H1 (cell line): ENCODE measurements at regions not wholly inside any gene's neighbourhood (a gene's known extent, or its start where the extent isn't known, plus 50 kb on each side); places are given as distances from the start of the nearest gene placed in this dataset.

Source experiments
- BCL11A ChIP-seq, 2 experiments: IDR thresholded peaks; one replicate each; pipeline ENCODE4 v1.6.1; 2011; ENCODE audit warnings: low read depth in 2 of 2, low read length in 2 of 2, mild to moderate bottlenecking in 2 of 2
- CHD2 ChIP-seq: IDR thresholded peaks from 2 replicates; pipeline ENCODE4 v1.6.1; 2012; ENCODE audit warnings: low read length, improper control_type of control experiment
- EP300 ChIP-seq, 2 experiments: IDR thresholded peaks; 1 replicate in 1 of 2; 2 replicates in 1 of 2; pipeline ENCODE4 v1.6.1; 2011 to 2012; ENCODE audit warnings: low read depth in 2 of 2, low read length in 2 of 2, mild to moderate bottlenecking in 2 of 2, borderline replicate concordance in 1 of 2, inconsistent platforms in 1 of 2, moderate library complexity in 1 of 2
- EZH2 ChIP-seq: fragments of 200-600 bp; sonication (generic); IDR thresholded peaks from 2 replicates; pipeline ENCODE4 v1.7.1; 2012; ENCODE audit warnings: low read depth, mild to moderate bottlenecking, moderate library complexity, low read length, inconsistent platforms; ENCODE audit not compliant: severe bottlenecking
- HDAC2 ChIP-seq, 2 experiments: fragments of 300-600 bp in 1 of 2; sonication (generic) in 1 of 2; IDR thresholded peaks; 2 replicates each; pipeline ENCODE4 v1.6.1; 2011 to 2012; ENCODE audit warnings: low read depth in 2 of 2, low read length in 2 of 2, mild to moderate bottlenecking in 2 of 2, moderate library complexity in 2 of 2, borderline replicate concordance in 1 of 2, inconsistent platforms in 1 of 2
- JUND ChIP-seq: IDR thresholded peaks from 2 replicates; pipeline ENCODE4 v1.6.1; 2011; ENCODE audit warnings: mild to moderate bottlenecking, improper control_type of control experiment, low read length
- POLR2A ChIP-seq, 2 experiments: IDR thresholded peaks; 1 replicate in 1 of 2; 2 replicates in 1 of 2; pipeline ENCODE4 v1.6.1; 2011; ENCODE audit warnings: low read depth in 2 of 2, low read length in 2 of 2, mild to moderate bottlenecking in 2 of 2; ENCODE audit errors: control extremely low read depth in 1 of 2
- RAD21 ChIP-seq, 2 experiments: IDR thresholded peaks in 1 of 2; conservative IDR thresholded peaks in 1 of 2; 2 replicates each; pipeline ENCODE4 v1.6.1; 2011; ENCODE audit warnings: low read depth in 2 of 2, low read length in 2 of 2, improper control_type of control experiment in 1 of 2, inconsistent platforms in 1 of 2, mild to moderate bottlenecking in 1 of 2, moderate library complexity in 1 of 2
- RXRA ChIP-seq: IDR thresholded peaks from 2 replicates; pipeline ENCODE4 v1.6.1; 2011; ENCODE audit warnings: low read depth, mild to moderate bottlenecking, low read length, moderate library complexity; ENCODE audit not compliant: insufficient read depth
- SIN3A ChIP-seq, 2 experiments: IDR thresholded peaks in 1 of 2; conservative IDR thresholded peaks in 1 of 2; 2 replicates each; pipeline ENCODE4 v1.6.1; 2011 to 2012; ENCODE audit warnings: low read length in 2 of 2, improper control_type of control experiment in 1 of 2, low read depth in 1 of 2, mild to moderate bottlenecking in 1 of 2
- TEAD4 ChIP-seq: IDR thresholded peaks from 2 replicates; pipeline ENCODE4 v1.6.1; 2012; ENCODE audit warnings: low read depth, low read length, inconsistent platforms, mixed read lengths
- YY1 ChIP-seq: IDR thresholded peaks from 2 replicates; pipeline ENCODE4 v1.6.1; 2011; ENCODE audit warnings: low read depth, mild to moderate bottlenecking, low read length
- TF ChIP-seq, protein P1 (sequence below), 3 experiments: IDR thresholded peaks; 1 replicate in 2 of 3; 2 replicates in 1 of 3; pipeline versions ENCODE4 v1.5.1 to v1.6.1; 2011; ENCODE audit warnings: low read length in 3 of 3, mild to moderate bottlenecking in 3 of 3, inconsistent platforms in 2 of 3, low read depth in 1 of 3, moderate library complexity in 1 of 3; ENCODE audit not compliant: insufficient read depth in 1 of 3; ENCODE audit errors: control extremely low read depth in 1 of 3
- TF ChIP-seq, protein P2 (sequence below): IDR thresholded peaks from 2 replicates; pipeline ENCODE4 v1.6.1; 2012; ENCODE audit warnings: inconsistent platforms

DNA sequence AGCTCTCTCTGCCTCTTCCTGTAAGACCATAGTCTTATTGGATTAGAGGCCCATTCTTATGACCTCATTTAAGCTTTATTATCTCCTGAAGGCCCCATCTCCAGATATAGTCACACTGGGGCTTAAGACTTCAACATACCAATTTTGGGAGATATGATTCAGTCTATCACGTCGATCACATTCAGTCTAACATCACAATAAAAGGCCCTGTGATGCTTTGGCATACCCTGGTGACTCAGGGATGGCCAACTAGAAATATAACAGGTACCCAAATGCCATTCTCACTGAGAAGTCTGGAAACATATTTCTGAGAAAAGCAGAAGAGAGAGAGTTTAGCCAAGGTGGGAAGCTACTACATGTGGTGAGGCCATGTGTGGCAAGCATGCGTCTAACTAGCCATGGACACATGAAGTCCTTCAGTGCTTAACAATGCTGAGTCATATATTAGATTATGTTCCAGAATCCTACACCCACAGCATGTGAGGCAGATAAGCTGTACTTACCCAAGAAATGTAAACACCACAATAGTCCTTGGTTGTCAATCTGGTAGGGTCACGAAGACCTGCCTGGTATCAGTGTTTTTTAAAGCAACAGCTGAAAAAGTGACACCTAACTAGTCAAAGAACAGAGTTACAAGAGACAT lies 485.1 kb downstream of the FOXO1 start:
- TF ChIP-seq, protein P1, sequence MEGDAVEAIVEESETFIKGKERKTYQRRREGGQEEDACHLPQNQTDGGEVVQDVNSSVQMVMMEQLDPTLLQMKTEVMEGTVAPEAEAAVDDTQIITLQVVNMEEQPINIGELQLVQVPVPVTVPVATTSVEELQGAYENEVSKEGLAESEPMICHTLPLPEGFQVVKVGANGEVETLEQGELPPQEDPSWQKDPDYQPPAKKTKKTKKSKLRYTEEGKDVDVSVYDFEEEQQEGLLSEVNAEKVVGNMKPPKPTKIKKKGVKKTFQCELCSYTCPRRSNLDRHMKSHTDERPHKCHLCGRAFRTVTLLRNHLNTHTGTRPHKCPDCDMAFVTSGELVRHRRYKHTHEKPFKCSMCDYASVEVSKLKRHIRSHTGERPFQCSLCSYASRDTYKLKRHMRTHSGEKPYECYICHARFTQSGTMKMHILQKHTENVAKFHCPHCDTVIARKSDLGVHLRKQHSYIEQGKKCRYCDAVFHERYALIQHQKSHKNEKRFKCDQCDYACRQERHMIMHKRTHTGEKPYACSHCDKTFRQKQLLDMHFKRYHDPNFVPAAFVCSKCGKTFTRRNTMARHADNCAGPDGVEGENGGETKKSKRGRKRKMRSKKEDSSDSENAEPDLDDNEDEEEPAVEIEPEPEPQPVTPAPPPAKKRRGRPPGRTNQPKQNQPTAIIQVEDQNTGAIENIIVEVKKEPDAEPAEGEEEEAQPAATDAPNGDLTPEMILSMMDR (IDR thresholded peaks at IDR 0.05; ENCODE audit: control extremely low read depth in 1 of 3, insufficient read depth in 1 of 3, low read depth in 1 of 3, low read length in 3 of 3): no peak
- TF ChIP-seq EZH2 (no peak), RXRA (no peak), POLR2A (IDR thresholded peaks at IDR 0.05; ENCODE audit: control extremely low read depth in 1 of 2, low read depth in 2 of 2, low read length in 2 of 2) (no peak), EP300 (IDR thresholded peaks at IDR 0.05; ENCODE audit: borderline replicate concordance in 1 of 2, low read depth in 2 of 2, low read length in 2 of 2) (no peak), RAD21 (IDR thresholded peaks at IDR 0.05 in 1 of 2, conservative IDR thresholded peaks at IDR 0.05 in 1 of 2; ENCODE audit: low read depth in 2 of 2, low read length in 2 of 2) (no peak), TEAD4 (no peak), YY1 (no peak), BCL11A (IDR thresholded peaks at IDR 0.05; ENCODE audit: low read depth in 2 of 2, low read length in 2 of 2) (no peak), SIN3A (conservative IDR thresholded peaks at IDR 0.05 in 1 of 2, IDR thresholded peaks at IDR 0.05 in 1 of 2; ENCODE audit: low read depth in 1 of 2, low read length in 2 of 2) (no peak), JUND (no peak), HDAC2 (IDR thresholded peaks at IDR 0.05; ENCODE audit: borderline replicate concordance in 1 of 2, low read depth in 2 of 2, low read length in 2 of 2) (no peak), CHD2 (no peak)
- TF ChIP-seq, protein P2, sequence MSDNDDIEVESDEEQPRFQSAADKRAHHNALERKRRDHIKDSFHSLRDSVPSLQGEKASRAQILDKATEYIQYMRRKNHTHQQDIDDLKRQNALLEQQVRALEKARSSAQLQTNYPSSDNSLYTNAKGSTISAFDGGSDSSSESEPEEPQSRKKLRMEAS: no peak
